Stimulated activated CD4-positive, alpha-beta T cell treated with anti-CD3 and anti-CD28 coated beads, Interleukin-2, amount 100 ng/mL, for 48 hours (primary cell): ENCODE measurements at regions not wholly inside any gene's neighbourhood (a gene's known extent, or its start where the extent isn't known, plus 50 kb on each side); places are given as distances from the start of the nearest gene placed in this dataset.

Source experiments
- DNase-seq, 2 donors: peaks; one replicate each; pipeline ENCODE4 v3.0.0-alpha.2; 2020

DNA sequence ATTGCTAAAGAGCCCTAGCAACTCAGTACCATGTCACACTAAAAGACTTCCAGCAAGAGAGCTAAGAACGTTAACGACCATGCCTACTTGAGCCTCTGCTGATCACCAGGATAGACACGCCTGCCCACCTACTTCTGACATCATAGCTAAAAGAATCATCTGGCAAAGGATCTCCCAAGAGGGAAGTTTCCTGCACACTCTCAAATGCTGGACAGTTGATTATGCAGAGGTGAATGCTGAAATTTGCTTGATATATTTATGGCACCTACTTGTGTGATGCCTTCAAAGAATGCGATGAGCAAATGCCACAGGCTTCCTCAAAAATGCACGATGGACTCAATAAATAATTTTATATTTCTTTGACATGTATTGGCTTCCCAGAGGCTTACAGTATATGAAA lies 113.6 kb downstream of the GALC start:
- no peak for DNase-seq

DNA sequence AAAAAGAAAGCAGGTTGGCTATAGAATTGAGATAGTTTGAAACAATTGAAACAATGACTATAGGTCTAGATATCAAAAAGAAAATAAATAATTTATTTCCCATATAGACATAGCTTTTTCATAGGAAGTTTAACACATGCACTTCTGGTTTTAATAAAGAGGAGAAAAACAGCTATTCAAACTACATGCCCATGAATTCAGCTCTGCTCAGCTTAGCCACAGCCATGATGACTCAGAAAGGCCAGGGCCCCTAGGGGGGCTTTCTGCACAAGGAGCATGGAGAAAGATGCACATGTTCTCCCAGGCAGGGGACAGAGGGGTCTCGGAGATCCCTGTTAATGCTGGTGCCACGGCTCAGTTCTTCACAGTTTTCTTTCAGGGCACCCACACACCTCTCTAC lies 114.0 kb downstream of the GALC start:
- no peak for DNase-seq

DNA sequence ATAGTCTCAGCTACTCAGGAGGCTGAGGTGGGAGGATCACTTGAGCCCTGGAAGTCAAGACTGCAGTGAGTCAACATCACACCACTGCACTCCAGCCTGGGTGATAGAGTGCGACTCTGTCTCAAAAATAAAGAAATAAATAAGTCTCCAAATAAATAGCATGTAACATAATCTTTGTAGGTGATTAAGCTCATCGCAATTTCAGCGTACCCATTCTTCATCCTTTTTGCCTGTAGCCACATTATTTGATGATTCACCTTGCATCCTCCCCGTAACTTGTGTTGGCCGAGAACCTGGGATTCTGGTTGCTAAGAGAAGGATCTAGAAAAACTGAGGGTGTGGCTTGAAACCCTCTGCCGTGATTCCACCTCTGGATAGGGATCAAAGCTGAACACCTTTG lies 115.1 kb downstream of the GALC start:
- DNase-seq, result no peak

DNA sequence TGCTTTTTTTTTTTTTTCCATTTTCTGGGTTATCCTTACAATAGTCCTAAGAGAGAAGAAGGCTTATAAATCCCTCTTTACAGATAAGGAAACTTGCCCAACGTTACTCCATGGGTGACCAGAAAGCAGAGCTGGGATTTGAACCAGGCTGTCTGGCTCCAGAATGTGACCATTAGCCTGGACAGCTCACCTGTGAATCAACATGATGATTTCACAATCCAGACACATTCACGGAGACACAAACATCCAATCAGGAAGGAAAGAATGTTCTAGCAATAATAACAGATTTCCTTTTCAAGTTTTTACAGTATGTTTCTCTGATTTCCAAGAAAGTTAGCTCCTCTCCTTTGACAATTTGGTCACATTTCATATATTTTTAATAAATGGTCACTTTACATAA lies 118.3 kb downstream of the GALC start:
- no peak for DNase-seq

DNA sequence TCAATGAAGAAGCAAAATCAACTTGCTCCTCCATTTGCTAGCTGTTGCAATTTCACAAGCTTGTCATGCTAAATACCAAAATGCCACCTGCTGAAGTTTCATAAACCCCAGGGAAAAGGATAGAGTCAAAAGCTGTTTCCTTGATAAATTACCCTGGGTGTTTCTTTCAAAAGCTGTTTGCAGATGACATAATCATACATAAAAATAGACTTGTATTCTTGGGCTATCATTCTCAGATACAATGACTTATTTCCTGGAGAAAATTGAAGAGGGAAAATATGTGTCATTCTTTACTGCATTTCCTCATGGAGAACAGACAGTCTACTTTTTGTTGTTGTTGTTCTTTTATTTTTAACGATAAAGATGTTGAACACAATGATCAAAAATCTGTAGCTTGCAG lies 119.2 kb downstream of the GALC start:
- DNase-seq, result no peak

DNA sequence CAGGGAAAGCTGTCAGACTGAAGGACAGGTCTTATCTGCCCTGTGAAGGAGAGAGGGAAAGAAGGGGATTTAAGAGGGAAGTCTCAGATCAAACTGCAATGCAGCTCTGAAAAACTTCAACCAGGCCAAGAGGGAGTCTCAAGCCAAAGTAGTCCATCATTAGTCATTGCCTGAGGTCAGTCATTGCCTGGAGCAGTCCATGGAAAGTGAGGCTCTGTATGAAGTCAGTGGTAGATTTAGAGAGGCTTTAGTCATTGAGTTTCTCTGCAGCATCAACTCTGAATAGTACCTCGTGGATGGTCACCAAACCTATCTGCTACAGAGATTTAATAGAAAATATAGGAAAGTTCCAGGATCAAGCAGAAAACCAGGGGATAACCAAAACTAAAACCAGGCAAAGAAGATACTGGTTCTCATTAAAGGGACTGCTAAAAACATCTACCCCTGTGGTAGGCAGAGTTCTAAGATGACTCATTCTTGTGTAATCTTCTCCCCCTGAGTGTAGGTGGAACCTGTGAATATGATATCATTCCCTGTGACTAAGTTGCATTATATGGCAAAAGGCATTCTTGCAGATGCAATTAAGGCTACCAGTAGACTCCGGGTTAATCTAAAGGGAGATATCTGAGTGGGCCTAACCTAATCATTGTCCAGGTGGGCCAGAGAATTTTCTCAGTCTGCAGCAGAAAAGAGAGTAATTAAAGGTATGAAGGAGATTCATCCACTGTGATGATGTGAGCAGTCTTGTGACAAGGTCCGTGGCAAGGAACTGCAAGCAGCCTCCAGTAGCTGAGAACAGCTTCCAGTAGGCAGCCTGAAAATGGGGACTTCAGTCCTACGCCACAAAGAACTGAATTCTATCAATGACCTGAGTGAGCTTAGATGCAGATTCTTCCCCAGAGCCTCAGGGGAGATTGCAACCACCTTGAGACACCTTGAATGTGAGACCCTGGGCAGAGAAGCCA lies 123.1 kb downstream of the GALC start:
- no peak for DNase-seq

DNA sequence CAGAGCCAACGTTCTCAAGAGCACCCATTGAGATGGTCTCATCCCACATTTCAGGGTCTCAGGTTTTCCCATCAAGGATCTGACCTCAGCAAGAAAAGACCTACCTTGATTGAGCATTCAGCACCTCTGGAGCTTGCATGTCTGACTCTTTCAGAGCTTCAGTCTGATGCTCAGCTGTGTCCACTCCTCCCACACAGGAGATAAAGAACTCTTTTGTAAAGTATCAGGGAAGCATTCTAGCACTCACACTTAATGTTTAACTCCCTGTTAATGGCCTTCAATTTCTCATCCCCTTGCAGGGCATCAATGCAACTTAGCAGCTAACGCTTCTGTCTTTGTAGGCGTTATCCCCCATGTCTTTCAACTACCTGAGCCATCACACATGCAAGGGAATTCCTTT lies 124.1 kb downstream of the GALC start:
- DNase-seq, result no peak

DNA sequence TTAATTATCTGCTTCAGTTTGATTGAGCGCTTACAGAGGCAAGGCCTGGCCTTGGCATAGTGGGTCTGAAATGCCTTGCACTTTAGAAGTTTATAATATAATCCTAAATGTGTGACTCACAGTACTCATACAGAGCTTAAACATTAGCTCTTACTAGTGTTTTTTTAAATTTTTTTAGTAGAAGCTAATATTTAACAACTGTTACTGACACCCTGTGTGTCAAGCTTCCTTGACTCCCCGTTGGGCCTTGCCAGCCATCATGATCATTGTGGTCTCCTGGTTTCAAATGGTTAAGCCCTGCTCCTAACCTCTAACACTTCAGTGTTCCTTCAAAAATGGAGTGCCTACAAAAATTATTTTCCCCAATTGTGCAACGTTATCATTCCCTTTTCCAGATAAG lies 126.9 kb downstream of the GALC start:
- DNase-seq, result no peak

DNA sequence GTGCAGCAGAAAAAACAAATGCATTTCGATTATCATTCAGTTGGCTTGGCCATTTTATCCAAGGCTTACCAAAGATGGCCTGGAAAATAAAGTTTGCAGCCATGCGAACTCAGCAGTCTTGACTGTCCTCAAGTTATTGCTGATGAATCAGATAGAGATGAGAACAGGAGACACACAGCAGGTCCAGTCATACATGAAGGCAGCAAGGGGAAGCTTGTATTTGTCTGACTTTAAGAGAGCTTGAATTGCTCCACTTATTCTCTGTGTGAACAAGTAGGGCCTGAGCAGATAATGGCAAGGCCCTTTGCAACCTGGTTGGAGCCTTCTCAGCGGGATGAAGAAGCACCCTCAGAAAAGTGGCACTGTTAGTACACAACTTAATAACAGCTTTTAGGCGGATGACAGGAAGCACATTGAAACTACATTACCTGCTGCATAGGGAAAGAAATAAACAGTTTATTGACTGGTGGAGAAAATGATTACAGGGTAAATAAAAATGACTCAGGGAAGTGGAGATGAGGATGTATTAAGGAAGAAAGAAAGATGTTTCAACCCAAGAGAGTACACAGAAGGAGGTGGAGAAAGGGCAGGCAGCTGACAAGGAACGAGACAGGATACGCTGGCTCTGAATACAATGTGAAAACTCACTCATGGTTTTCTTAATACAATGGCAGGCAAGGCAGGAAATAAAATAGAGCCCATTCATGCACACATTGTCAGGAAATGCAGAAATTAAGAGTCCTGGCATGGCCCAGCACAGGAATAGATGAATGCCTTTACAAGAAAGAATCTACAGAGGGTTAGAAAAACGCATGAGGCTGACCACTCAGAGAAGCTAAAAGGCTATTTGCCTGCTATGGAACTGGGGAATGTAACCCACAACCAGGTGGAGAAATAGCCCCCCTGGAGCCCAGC lies 128.4 kb downstream of the GALC start:
- DNase-seq, result no peak

DNA sequence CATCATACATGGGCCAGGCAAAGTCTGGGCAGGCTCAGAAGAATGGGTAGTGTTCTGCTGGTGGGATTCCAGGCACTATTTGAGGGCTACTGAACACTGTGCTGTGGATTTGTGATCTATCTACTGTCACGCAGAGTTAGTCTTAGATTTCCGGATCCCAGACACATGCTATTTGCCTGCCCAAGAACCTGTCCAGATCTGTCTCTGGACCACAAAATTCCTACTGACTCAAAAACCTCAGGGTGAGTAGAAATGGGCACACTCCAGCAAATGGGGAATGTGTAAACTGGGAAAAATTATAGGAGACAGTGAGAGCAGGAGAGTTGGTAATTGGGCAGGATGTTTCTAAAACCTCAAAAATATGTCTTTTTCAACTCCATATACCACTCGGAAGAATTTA lies 129.9 kb downstream of the GALC start:
- no peak for DNase-seq

DNA sequence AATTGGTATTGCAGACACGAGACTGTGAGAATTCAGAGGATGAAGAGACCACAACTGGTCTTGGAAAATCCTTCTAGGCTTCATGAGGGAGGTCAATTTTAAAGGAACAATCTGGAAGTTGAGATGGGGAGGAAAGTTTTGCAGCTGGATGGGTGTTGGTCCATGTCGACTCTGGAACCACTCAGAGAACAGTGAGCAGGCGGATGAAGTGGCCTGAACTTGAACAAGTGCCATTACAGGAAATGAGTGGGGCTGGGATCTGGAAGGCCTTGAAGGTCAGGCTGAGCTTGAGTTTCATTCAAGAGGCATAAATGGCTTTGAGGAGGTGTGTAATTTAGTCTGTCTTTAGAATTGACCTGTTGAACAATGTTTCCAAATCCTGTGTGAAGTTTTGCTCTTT lies 140.9 kb downstream of the GALC start:
- no peak for DNase-seq

DNA sequence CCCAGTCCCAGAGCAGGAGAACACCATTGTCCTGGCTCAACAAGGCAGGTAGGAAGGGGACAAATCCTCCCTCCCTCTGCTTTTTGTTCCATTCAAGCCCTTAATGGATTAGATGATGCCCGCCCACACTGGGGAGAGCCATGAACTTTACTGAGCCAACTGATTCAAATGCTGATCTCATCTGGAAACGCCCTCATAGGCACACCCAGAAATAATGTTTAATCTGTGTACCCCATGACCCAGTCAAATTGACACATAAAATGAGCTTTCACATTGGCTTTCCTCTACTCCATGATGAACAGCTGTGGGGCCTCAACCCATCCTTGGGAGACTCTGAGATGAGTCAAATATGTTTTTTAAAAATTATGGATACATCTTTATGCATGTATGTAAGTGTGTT lies 141.8 kb downstream of the GALC start:
- DNase-seq, result no peak

DNA sequence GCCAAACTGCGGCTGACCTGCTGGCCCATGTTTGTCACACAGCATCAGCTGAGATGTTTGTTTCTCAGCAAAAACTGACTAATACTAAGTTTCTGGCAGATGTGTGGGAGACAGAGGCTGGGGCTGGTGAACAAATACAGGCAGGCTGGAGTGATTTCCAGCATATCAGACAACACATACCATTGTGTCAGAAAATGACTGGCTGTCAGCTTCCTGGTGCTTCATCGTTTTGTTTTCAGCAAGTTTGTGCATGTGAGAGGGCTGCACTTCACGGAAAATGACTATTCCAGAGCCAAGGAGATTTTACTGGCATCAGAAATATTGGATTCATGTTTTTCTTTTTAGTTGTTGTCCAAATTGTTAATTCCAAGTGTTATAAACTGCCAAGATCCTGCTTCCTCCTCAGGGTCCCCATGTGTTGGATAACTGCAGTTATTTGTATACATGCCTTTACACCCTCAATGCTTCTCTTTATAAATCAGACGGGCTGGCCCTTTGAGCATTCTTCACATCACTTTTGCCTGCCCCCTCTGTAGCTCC lies 145.7 kb downstream of the GALC start:
- no peak for DNase-seq

DNA sequence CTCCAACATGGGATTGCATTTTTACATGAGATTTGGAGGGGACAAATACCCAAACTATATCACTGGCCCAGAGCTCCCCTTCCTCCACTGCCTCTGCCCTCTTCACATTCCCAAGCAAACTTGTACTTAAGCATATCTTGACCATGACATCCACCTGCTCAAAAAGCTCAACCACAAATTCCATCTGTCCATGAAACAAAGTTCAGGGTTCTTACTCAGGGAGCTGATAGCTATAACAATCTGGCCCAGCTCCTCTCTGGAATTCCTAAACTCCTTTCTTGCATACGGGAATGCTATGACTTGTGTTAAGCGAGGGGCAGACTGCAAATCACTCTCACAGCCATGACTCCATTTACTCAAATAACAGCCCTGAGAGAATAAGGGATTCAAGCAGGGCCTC lies 152.1 kb downstream of the GALC start:
- no peak for DNase-seq

DNA sequence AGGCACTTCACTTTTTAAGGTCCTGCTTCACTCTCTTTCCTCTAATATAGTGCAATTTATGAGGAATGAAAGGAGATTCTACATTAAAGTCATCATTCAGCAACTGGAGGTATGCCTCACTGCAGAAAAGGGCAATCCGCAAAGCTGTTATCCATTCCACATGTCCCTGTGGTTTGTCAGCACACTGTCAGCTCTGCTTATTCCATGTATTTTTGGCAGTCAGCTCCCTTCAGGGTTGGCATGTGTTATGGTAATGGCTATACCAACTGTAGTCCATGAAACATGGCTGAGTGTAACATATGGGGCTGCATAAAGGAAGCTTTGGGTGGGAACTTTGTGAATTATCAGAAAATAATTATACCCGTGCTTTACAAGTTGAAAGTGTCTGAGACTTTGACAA lies 154.1 kb downstream of the GALC start:
- no peak for DNase-seq

DNA sequence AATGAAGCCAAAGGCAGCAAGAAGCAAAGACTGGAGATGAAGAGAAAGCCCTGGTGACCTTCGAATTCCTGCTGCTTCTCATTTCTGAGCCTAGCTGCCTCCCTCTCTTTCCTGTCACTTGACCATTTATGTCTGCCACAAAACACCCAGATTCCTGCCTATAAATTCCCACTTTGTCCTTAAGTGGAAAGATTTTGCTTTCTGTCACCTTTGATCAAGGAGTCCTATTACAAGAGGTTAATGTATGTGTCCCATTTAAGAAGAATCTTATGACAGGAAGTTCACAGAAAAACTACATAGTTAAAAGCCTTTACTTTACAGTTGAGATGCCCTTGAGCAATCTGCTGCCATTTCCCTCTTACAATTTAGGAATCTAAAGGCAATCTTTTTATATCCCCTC lies 155.7 kb downstream of the GALC start:
- DNase-seq, result no peak

DNA sequence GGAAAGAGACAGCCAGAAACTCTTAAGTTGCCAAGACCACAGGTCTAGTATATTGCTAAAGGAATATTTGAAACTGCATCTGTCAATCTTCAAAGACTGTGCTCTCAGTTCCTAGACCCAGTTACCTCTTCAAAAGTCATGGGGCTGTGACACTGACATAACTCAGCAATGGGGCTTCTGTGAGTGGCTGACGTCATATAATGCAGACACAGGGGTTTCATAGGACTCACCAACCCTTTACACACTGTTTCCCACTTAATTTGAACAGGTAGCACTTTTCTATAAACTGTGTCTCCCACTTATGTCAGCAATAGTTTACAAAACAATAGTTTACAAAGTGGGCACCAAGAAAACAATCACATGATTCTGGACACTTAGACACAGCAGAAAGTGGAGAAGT lies 158.4 kb downstream of the GALC start:
- DNase-seq, result no peak

DNA sequence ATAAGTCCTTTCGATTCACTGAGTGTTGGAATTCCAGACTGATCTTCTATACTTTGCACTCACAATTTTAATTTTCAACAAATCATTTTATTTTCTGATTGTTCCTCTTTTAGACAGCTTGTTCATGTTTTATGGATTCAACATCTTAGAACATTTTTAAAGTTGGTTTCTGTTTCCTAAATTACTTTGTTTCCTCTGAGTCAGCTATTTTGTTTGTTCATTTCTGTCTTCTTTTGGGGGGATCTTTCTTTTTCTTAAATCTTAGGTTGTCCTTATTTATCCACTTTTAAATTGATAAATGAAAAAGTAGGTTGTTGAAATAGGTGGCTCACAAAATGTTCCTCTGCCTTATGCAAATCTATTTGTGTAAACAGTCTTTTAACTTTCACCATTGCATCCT lies 160.0 kb downstream of the GALC start:
- no peak for DNase-seq

DNA sequence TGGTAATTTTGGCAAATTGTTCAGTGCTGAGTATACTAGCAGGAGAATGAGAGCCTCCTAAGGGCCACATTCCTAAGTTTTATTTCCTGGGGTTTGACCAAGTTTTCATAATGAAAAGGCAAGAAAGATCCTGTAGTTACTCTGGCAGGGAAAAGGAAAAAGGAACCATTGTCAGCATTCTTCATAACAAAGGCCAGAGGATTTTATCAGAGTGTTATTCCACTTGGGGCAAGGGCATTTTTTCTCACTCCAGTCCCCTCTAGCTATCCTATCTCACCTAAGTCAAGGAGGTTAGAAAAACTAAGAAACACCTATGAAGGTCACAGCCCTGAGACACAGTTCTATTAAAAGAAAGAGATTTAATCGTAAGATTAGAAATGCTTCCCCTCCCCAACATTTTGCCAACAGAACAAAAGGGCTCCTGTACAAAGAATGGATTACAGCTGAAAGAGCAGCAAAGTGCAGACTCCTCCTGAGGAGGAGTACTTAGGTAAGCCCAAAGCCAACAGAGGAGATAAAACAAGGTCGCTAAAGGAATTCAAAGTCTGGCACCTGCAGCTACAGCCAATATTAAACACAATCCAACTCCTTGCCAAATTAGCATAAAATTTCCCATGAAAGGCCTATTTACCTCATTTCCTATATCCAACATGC lies 162.4 kb downstream of the GALC start:
- no peak for DNase-seq

DNA sequence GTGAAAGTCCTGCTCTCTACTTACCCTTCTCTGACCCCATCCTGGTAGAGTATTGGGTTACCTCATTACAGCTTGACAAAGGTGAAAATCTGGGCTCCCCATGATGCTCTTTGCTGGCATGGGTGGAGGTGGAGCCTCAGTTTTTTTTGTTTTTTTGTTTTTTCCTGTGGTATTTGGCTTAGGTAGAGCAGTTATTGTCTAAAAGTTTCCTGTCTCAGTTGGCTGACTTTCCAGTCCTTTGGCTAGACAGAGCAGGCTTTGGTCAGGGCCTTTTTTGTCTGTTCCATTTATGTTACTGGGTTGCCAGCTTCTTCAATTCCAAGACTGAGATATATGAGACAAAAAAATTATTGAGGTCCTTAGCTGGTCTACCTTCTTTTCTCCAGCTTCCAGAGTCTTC lies 163.4 kb downstream of the GALC start:
- DNase-seq, result no peak

DNA sequence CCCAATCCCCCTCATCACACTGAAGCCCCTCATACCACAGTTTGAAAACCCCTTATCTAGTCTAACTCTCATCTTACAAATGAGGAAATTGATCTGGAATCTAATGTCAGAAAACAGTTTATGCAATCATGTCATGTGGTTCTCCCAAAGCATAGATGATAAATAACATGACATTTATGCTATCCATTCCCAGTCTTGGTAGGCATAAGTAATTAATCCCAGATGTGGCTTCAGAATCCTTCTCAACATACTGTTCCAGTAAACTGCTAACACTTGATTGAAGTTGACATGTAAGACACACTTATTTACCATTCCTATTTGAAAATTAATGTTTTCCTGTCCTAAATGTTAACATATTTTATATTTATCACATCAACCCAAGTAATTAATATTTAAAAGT lies 168.7 kb downstream of the GALC start:
- no peak for DNase-seq

DNA sequence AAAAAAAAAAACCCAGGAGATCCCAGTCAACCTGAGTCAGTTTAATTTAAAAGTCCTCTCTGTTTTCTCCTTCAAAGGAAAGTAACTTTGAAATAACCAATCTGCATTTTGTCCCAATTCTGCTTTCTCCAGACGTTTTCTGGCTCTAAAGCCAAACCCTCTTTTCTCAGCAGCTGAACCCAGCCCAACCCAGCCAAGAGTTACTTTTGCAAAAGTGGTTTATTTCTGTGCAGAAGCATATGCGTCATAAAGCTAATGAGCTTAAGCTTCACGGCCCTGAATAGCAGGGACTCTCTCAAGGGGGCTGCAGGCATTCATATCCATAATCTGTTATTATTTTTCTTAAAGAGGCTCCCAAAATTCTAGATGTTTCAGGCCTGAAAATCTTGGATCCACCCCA lies 176.6 kb downstream of the GALC start:
- DNase-seq, result no peak

DNA sequence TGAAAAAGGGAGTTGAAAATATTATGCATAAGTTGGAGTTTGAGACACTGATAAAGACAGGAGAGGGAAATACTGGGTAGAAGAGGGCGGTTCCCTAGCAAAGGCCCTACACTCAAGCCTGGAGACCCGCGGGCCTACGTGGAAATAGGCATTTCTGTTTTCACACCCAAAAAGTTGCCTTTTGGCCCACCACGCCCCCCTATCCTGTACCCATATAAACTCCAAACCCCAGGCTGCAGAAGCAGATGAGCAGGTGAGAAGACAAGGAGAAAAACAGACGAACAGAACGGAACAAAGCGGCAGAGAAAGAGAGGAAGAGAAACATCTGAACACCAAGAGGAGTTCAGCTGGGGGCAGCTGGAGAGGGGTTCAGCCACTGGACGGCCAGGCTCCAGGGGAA lies 177.9 kb downstream of the GALC start:
- DNase-seq, result no peak
